Kidney epithelial cell (primary cell): ENCODE measurements at regions not wholly inside any gene's neighbourhood (a gene's known extent, or its start where the extent isn't known, plus 50 kb on each side); places are given as distances from the start of the nearest gene placed in this dataset.
"Not testable (repeated sequence)": the region's sequence is repeated elsewhere in the genome, so short reads cannot be mapped to it uniquely, and the experiment has no call there.

Experiments used
- DNase-seq: peaks from one replicate; pipeline ENCODE4 v3.0.0-alpha.2; 2010; ENCODE audit warnings: low read depth
- H3K27me3 ChIP-seq: 2 replicates; pipeline ENCODE4 v1.6.0; 2011; ENCODE audit warnings: low read length; ENCODE audit not compliant: control insufficient read depth, insufficient read depth
- H3K36me3 ChIP-seq: 2 replicates; pipeline ENCODE4 v1.5.1; 2011; ENCODE audit warnings: low read length; ENCODE audit not compliant: control insufficient read depth, insufficient read depth
- H3K4me3 ChIP-seq: 2 replicates; pipeline ENCODE4 v1.5.1; 2011; ENCODE audit warnings: low read depth, mild to moderate bottlenecking, control low read depth, low read length
- CTCF ChIP-seq: IDR thresholded peaks from 2 replicates; pipeline ENCODE4 v1.5.1; 2011; ENCODE audit warnings: mild to moderate bottlenecking, moderate library complexity, low read length, control low read depth, inconsistent platforms; ENCODE audit not compliant: insufficient read depth, poor library complexity, severe bottlenecking

- Histone ChIP-seq H3K27me3 (no peaks in the 10 kb centered on the region), H3K36me3 (no peaks in the 10 kb centered on the region), H3K4me3 (no peak overlapping the region)
- TF ChIP-seq CTCF, result no peak
- peak; percentile 9 for DNase-seq
Measured at GRCh38 chr4:160514126-160514525, 1411.2 kb downstream of the RAPGEF2 start.

GRCh38 chr4:160523231-160523630, 1420.4 kb downstream of the RAPGEF2 start:
- no peak overlapping the region for H3K4me3 ChIP-seq
- no peak for TF ChIP-seq CTCF
- no peak for DNase-seq
- no peaks in the 10 kb centered on the region for H3K36me3 ChIP-seq
- no peaks in the 10 kb centered on the region for H3K27me3 ChIP-seq

GRCh38 chr4:160537681-160538080, 1434.8 kb downstream of the RAPGEF2 start:
- Histone ChIP-seq H3K36me3 (no peaks in the 10 kb centered on the region), H3K4me3 (no peak overlapping the region), H3K27me3 (no peaks in the 10 kb centered on the region)
- no peak for TF ChIP-seq CTCF
- DNase-seq, result no peak

- H3K36me3 ChIP-seq, result no peaks in the 10 kb centered on the region
- H3K27me3 ChIP-seq, result no peaks in the 10 kb centered on the region
- TF ChIP-seq CTCF, result no peak
- DNase-seq, result no peak
- no peak overlapping the region for H3K4me3 ChIP-seq
Measured at GRCh38 chr4:160546201-160546600, 1443.3 kb downstream of the RAPGEF2 start.

- H3K36me3 ChIP-seq, DNase-seq, H3K27me3 ChIP-seq, H3K4me3 ChIP-seq: not testable (repeated sequence)
Measured at GRCh38 chr4:160549951-160550519, 1447.2 kb downstream of the RAPGEF2 start.

- no peak for TF ChIP-seq CTCF
- H3K4me3 ChIP-seq, result no peak overlapping the region
- H3K27me3 ChIP-seq, result no peaks in the 10 kb centered on the region
- DNase-seq, result no peak
- H3K36me3 ChIP-seq, result no peaks in the 10 kb centered on the region
Measured at GRCh38 chr4:160562661-160563060, 1459.8 kb downstream of the RAPGEF2 start.
